Heart right ventricle (tissue), 16 donors: ENCODE measurements at regions not wholly inside any gene's neighbourhood (a gene's known extent, or its start where the extent isn't known, plus 50 kb on each side); places are given as distances from the start of the nearest gene placed in this dataset.

Source experiments
- ATAC-seq, 8 donors: fragments of 200-7000 bp; cut with Tn5 transposase; one replicate each; pipeline ENCODE4 v1.9.1; 2020; ENCODE audit warnings: mild to moderate bottlenecking in 8 of 8, moderate library complexity in 8 of 8, moderate number of reproducible peaks in 1 of 8
- DNase-seq, 2 donors: peaks; one replicate each; pipeline ENCODE4 v3.0.0-alpha.2; 2020
- H3K27ac ChIP-seq, 10 donors: fragments of 200-600 bp; sonication (generic) in 2 of 10; one replicate each; pipeline versions ENCODE4 v1.5.0 to v1.8.0; 2020 to 2022; ENCODE audit warnings: mild to moderate bottlenecking in 3 of 10
- H3K27me3 ChIP-seq, 7 donors: fragments of 200-600 bp; one replicate each; pipeline ENCODE4 v1.8.0; 2021 to 2022; ENCODE audit warnings: mild to moderate bottlenecking in 2 of 7
- H3K36me3 ChIP-seq, 9 donors: fragments of 200-600 bp; sonication (generic) in 1 of 9; one replicate each; pipeline versions ENCODE4 v1.5.0 to v1.8.0; 2020 to 2022; ENCODE audit warnings: mild to moderate bottlenecking in 2 of 9
- H3K4me1 ChIP-seq, 9 donors: fragments of 200-600 bp; sonication (generic) in 1 of 9; one replicate each; pipeline versions ENCODE4 v1.5.0 to v1.8.0; 2020 to 2022; ENCODE audit warnings: mild to moderate bottlenecking in 4 of 9
- H3K4me3 ChIP-seq, 10 donors: fragments of 200-600 bp; sonication (generic) in 2 of 10; one replicate each; pipeline versions ENCODE4 v1.5.0 to v1.8.0; 2020 to 2022; ENCODE audit warnings: mild to moderate bottlenecking in 7 of 10, moderate library complexity in 2 of 10
- H3K9me3 ChIP-seq, 11 donors: fragments of 200-600 bp in 10 of 11; sonication (generic) in 2 of 11; one replicate each; pipeline versions ENCODE4 v1.5.0 to v1.8.0; 2013 to 2022; ENCODE audit warnings: mild to moderate bottlenecking in 2 of 11, control low read depth in 1 of 11, moderate library complexity in 1 of 11
- WGBS, 2 donors: extraction: QIAGEN DNeasy Blood & Tissue Kit; methylation state at CpG; one replicate each; pipeline ENCODE4 v1.1.7; 2013; ENCODE audit warnings: inconsistent platforms in 1 of 2; 5-methylcytosine and 5-hydroxymethylcytosine counted together
- intact Hi-C, 10 donors: fragments of 100-400 bp; cut with DNase I; formaldehyde crosslinking; loops; one replicate each; pipeline versions ENCODE4 v1.11.1 to v1.14.2; 2022
- TF ChIP-seq, protein P1 (sequence below), 9 donors: fragments of 200-600 bp; sonication (generic) in 2 of 9; IDR thresholded peaks; one replicate each; pipeline versions ENCODE4 v1.5.0 to v1.8.0; 2021 to 2022; ENCODE audit warnings: antibody characterized with exemption in 9 of 9, mild to moderate bottlenecking in 5 of 9, moderate library complexity in 1 of 9
- donor health status: Arrhythmogenic right ventricular cardiomyopathy.
- donor health status: ischemic (EF 13 %, LVEDD 7.1; RV severe dilation, severe dysfunction).
- donor health status: healthy with polysubstance abuse.
- donor health status: DM: no; HTN: yes; CAD: no.
- donor health status: DM: no; HTN: no; CAD: no.
- donor health status: ischemic (EF 25% LVEDD 6.9; RV normal size, moderate dysfunction).
- donor health status: ischemic (EF 25% LVEDD 5.7; RV mildly dilated, moderate dysfunction).
- donor health status: healthy.
- donor health status: DM: yes; HTN: yes; CAD: no.
- donor health status: Ischemic cardiomyopathy.
- donor health status: ischemic (EF 35%, LVEDD 5.7; RV mildly dilated, moderate dysfunction).
- donor health status: nonischemic (EF 11% LVEDD 7.7; RV severe dilation, severe dysfunction).
- donor health status: DM: yes; HTN: yes; CAD: no.
- donor health status: PGD.
- donor health status: ischemic (EF 29% LVEDD 5.4; RV normal size, mild dysfunction).
- donor health status: nonischemic (EF 23%, LVEDD 6.1; RV moderate dilation, normal function).

DNA sequence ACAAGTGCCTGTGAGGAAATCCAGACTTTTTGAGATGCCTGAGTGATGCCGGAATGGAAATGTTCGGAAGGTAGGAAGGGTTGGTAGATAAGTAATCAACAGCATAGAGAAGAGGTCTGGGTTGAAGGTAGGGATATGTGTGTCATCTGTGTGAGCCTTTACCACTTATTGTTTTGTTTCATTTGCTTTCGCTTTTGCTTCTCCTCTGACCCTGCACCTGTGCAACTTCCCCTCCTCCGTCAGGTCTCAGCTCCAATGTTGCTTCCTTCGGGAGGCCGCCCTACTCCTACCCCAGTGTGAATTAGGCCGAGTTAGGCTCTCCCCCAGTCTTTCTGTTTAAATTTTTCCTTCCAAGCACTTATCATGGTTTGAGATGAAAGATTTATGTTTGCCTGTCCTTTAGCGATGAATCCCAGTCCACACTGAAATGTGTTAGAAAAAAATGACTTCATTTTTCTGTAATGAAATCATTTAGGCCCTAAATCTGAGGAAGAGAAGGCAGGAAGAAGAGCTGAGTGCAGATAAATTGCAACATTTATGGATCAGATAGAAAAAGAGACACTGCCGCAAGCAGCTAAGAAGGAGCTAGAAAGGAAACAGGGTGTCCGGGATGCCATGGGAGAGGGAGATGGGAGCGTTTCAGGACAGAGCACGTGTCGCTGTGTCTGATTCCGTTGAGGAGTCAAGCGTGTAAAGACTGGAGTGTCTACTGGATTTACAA lies 139.6 kb upstream of the PELI1 start:
- intact Hi-C loops = no loop called here
- peak overlapping the region in 6 of 10 donors; percentile 36 to 78 (median 50) for H3K27ac ChIP-seq
- 48 to 66% methylated on average over 15 of the region's 15 CpGs for WGBS, 2 donors
- H3K4me1 ChIP-seq = peaks cover 0 to 32% (median 25%) of the 10 kb centered on the region in 9 donors
- H3K9me3 ChIP-seq = no peaks in the 10 kb centered on the region
- TF ChIP-seq, protein P1, sequence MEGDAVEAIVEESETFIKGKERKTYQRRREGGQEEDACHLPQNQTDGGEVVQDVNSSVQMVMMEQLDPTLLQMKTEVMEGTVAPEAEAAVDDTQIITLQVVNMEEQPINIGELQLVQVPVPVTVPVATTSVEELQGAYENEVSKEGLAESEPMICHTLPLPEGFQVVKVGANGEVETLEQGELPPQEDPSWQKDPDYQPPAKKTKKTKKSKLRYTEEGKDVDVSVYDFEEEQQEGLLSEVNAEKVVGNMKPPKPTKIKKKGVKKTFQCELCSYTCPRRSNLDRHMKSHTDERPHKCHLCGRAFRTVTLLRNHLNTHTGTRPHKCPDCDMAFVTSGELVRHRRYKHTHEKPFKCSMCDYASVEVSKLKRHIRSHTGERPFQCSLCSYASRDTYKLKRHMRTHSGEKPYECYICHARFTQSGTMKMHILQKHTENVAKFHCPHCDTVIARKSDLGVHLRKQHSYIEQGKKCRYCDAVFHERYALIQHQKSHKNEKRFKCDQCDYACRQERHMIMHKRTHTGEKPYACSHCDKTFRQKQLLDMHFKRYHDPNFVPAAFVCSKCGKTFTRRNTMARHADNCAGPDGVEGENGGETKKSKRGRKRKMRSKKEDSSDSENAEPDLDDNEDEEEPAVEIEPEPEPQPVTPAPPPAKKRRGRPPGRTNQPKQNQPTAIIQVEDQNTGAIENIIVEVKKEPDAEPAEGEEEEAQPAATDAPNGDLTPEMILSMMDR (IDR thresholded peaks at IDR 0.05) = no peak
- H3K27me3 ChIP-seq = no peaks in the 10 kb centered on the region
- DNase-seq (no peak), ATAC-seq (peak in 7 of 8 donors; percentile 6 to 82 (median 63))
- H3K4me3 ChIP-seq = peak overlapping the region in 3 of 10 donors; percentile 12 to 13 (median 12)
- no peaks in the 10 kb centered on the region for H3K36me3 ChIP-seq

DNA sequence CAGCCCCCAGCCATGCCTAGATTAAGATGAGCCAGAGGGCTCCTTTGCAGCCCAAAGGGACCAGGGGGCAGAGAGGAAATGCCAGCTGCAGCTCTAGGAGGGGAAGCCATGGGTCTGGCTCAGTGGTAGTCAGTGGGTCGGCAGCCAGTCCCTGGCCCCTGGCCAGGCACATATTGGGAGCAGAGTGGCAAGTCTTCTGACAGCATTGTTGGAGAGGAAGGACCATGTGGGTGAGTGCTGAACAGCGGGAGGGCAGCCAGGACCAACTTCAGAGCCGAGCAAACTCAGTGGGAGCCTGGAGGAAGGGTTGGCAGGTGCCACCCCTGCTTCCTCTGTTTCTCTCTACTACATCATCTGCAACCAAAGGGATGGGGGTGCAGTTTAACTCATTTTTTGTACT lies 140.5 kb upstream of the PELI1 start:
- ATAC-seq = peak in 3 of 8 donors; percentile 26 to 39 (median 37)
- H3K9me3 ChIP-seq = no peaks in the 10 kb centered on the region
- H3K27ac ChIP-seq = no peak overlapping the region
- peak in 1 of 2 donors; percentile 28 for DNase-seq
- intact Hi-C loops = no loop called here
- H3K36me3 ChIP-seq = no peaks in the 10 kb centered on the region
- no peaks in the 10 kb centered on the region for H3K27me3 ChIP-seq
- H3K4me3 ChIP-seq = no peak overlapping the region
- TF ChIP-seq, protein P1 (IDR thresholded peaks at IDR 0.05) = no peak
- H3K4me1 ChIP-seq = peaks cover 0 to 42% (median 34%) of the 10 kb centered on the region in 9 donors
- 57 to 64% methylated on average over 3 of the region's 3 CpGs for WGBS, 2 donors

DNA sequence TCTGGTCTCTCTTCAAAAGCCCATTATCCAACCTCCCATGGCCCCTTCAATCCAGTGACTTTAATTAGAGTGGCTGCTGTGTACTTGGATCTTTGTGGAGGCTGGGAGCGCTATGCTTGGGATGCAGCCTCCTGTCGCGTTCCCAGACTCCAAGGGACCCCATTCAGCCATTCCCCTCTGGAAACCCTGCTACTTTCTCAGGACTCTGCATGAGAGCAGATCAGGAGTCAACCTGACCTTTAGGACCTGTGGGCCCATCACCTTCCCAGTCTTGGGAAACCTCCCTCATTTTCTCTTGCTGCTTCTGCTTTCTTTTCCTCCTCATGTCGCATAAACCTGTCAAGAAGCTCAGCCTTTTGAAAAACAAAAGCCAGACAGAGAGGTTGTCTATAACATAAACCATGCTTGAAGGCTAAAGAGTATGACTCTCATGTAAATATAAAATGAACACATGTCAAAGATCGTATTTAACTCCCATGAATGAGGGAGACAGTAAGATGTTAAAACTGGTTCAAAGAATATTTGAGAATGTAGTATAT lies 143.1 kb upstream of the PELI1 start:
- peak overlapping the region in 2 of 10 donors; percentile 20 to 72 for H3K27ac ChIP-seq
- intact Hi-C loops = no loop called here
- H3K27me3 ChIP-seq = no peaks in the 10 kb centered on the region
- TF ChIP-seq, protein P1 (IDR thresholded peaks at IDR 0.05) = no peak
- ATAC-seq (no peak), DNase-seq (no peak)
- H3K4me3 ChIP-seq = no peak overlapping the region
- no peaks in the 10 kb centered on the region for H3K9me3 ChIP-seq
- peaks cover 0 to 46% (median 35%) of the 10 kb centered on the region in 9 donors for H3K4me1 ChIP-seq
- H3K36me3 ChIP-seq = no peaks in the 10 kb centered on the region
- 95 to 97% methylated on average over 5 of the region's 5 CpGs for WGBS, 2 donors

DNA sequence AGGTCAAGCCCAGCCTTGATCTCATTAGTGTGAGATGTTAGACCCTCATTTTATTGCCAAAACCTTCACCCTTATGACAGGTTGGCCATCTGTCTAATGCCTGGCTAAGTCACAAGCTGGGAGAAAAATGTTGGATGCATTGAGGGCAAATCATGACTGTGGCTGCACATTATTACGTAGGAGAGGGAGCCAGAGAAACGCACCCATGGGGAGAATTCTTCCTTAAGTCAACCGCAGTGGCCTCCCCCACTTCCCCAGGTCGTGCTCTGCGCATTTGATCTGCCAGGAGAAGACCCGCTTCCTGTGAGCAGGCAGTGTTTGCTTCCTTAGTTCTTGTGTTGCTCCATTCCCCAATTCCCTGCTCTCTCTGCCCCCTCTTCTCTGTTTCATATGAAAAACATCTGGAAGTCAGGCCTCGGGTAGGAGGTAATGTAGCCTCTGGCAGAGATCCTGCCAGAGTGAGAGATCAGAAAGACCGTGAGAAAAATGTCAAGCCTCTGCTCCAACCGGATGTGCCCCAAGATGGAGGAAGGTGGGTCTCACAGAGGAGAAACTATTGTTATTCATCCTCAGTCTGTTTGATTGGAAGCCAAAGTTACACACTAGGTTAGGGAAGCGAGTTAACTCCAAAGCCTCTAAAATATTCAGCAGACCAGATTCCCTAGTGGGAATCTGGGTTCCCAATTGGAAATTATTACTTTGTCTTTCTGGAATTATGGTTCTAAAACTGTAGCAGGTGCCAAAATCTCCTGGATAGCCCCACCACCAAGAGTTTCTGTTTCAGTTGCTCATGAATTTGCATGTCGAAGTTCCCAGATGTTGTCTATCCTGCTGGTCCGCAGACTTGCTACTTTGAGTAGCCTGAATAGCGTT lies 144.3 kb upstream of the PELI1 start:
- H3K27me3 ChIP-seq = no peaks in the 10 kb centered on the region
- peaks cover 0 to 42% (median 29%) of the 10 kb centered on the region in 9 donors for H3K4me1 ChIP-seq
- TF ChIP-seq, protein P1 (IDR thresholded peaks at IDR 0.05) = no peak
- H3K9me3 ChIP-seq = no peaks in the 10 kb centered on the region
- peak overlapping the region in 3 of 10 donors; percentile 5 to 15 (median 9) for H3K4me3 ChIP-seq
- ATAC-seq (peak; percentile 53 to 80 (median 69)), DNase-seq (peak in 1 of 2 donors; percentile 50)
- no peaks in the 10 kb centered on the region for H3K36me3 ChIP-seq
- 40 to 41% methylated on average over 13 of the region's 13 CpGs for WGBS, 2 donors
- H3K27ac ChIP-seq = peak overlapping the region; percentile 22 to 78 (median 64)
- intact Hi-C loops = no loop called here
